ENCODE measurements at regions not wholly inside any gene's neighbourhood (a gene's known extent, or its start where the extent isn't known, plus 50 kb on each side); places are given as distances from the start of the nearest gene placed in this dataset.

GRCh38 chr20:39954621-39955020 is 734.4 kb downstream of the MAFB start:
- DNase-seq, result no peak

- no peak for DNase-seq
Measured at GRCh38 chr20:39946931-39947330, 742.1 kb downstream of the MAFB start.

GRCh38 chr20:39946053-39946810 is 742.8 kb downstream of the MAFB start:
- DNase-seq, result no peak

GRCh38 chr20:39944861-39945260 is 744.2 kb downstream of the MAFB start:
- DNase-seq, result no peak

GRCh38 chr20:39943336-39943735 is 745.7 kb downstream of the MAFB start:
- DNase-seq, result no peak

- no peak for DNase-seq
Measured at GRCh38 chr20:39941245-39941644, 747.8 kb downstream of the MAFB start.

- DNase-seq, result no peak
Measured at GRCh38 chr20:39939241-39939865, 749.7 kb downstream of the MAFB start.

- no peak for DNase-seq
Measured at GRCh38 chr20:39936401-39936800, 752.6 kb downstream of the MAFB start.

GRCh38 chr20:39935901-39936300 is 753.1 kb downstream of the MAFB start:
- no peak for DNase-seq

- no peak for DNase-seq
Measured at GRCh38 chr20:39916236-39916765, 772.7 kb downstream of the MAFB start.

GRCh38 chr20:39913274-39913673 is 775.8 kb downstream of the MAFB start:
- DNase-seq, result no peak

- no peak for DNase-seq
Measured at GRCh38 chr20:39911497-39911896, 777.5 kb downstream of the MAFB start.

GRCh38 chr20:39910536-39910935 is 778.5 kb downstream of the MAFB start:
- no peak for DNase-seq

- DNase-seq, result no peak
Measured at GRCh38 chr20:39909447-39909846, 779.6 kb downstream of the MAFB start.

GRCh38 chr20:39904476-39905112 is 784.4 kb downstream of the MAFB start:
- no peak for DNase-seq

- no peak for DNase-seq
Measured at GRCh38 chr20:39903806-39904465, 785.1 kb downstream of the MAFB start.

- no peak for DNase-seq
Measured at GRCh38 chr20:39899881-39900280, 789.2 kb downstream of the MAFB start.

- no peak for DNase-seq
Measured at GRCh38 chr20:39898467-39898852, 790.6 kb downstream of the MAFB start.

- DNase-seq, result no peak
Measured at GRCh38 chr20:39897781-39898466, 791.1 kb downstream of the MAFB start.

- DNase-seq, result no peak
Measured at GRCh38 chr20:39897058-39897457, 792.0 kb downstream of the MAFB start.

GRCh38 chr20:39894067-39894466 is 795.0 kb downstream of the MAFB start:
- DNase-seq, result no peak

- no peak for DNase-seq
Measured at GRCh38 chr20:39893003-39893685, 795.9 kb downstream of the MAFB start.
